NCI-H460 (cell line): ENCODE measurements at regions not wholly inside any gene's neighbourhood (a gene's known extent, or its start where the extent isn't known, plus 50 kb on each side); places are given as distances from the start of the nearest gene placed in this dataset.
"Not testable (repeated sequence)": the region's sequence is repeated elsewhere in the genome, so short reads cannot be mapped to it uniquely, and the experiment has no call there.

Experiments used
- DNase-seq: peaks from one replicate; pipeline ENCODE4 v3.0.0-alpha.2; 2016; ENCODE audit warnings: low read depth; ENCODE audit errors: extremely low read depth

DNA sequence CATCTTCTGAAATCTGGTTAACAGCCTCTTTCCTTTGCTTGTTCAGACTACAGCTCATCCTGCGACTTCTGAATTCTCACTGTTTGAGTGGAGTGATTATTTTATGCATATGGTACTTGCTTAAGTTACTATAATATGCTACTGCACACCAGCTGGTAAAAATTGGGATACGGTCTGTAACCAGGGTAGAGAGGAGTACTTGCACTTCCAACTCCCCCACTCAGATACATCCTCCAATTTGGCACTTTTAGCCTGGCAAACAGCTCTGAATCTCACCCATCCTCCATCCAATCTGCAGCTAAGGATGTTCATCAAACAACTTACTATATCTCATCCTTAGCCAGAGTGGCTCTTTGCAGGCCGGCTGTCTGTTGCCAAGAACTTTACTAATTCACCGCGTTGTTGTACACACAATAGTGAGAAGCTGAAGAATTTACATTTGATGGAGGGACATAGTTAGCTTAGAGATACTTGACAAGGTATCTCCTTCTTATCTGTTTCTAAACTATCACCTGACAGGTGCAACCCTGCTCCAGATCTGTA is 1323.6 kb upstream of the ALCAM start:
- not testable (repeated sequence) for DNase-seq

DNA sequence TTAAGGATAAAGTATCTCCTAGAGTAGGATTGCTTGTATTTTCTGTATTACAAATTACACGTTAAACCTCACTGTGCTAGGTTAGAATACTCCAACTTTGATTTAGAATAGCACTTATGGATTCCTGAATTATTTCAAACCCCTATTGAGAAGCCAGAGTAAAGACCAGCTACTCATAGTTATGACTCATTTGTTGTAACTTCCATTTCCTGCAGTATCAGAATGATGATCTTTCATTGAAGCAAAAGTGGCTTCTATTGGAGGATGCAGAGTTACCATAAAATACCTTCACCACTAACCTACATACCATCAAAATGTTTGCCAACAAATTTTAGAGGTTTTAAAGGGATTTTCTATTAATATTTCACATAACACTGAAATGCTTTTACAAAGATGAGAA is 1322.7 kb upstream of the ALCAM start:
- DNase-seq: no peak

DNA sequence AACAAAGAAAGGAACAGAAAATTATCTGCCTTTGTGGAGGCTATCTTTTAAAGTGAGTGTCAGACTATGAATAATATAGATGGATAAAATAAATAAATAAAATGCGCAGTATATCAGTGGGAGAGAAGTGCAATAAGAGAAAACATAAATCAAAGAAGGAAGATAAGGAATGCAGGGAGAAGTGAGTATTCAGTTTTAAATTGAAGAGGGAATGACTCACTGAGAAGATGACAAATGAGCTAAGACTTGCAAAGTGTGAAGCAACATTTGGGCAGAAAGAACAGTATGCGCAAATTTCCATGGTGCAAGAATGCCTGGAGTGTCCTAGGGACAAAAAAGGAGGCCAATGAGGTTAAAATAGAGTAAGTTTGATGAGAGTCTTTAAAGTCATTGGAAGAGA is 1300.1 kb upstream of the ALCAM start:
- DNase-seq: no peak

DNA sequence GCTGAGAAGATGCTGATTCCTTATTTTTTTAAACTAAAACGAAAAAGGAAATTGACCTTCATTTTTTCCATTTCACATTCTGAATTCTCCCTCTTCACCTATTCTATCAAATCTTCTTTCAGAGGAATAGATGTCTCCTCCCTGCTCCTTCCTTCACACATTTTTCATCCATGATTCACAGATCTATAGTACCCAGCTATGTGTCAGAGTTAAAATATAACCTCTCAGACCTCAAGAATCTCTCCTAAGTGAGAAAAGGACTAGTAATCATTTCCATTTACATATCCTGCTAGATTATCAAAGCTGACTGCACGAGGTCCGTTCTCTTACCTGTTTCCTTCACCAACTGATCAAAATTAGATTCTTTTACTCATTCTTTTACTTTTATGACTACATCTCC is 1297.6 kb upstream of the ALCAM start:
- DNase-seq: no peak

DNA sequence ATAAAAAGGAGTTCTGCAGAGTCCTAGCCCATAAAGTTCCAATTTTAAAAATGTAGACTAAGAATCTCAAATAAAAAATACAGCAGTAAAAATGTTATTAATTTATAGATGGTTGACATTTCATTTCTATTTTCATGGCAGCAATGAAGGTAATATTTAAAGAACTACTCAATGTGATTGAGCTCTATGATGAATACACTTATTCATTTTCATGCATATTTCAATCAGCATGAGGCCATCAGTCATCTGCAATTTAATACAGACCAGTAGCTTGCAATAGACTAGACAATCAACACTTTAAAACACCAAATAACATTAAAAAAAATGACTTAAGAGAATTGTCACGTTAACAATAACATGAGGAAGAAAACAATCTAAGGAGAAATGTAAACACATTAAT is 1295.8 kb upstream of the ALCAM start:
- DNase-seq: no peak

DNA sequence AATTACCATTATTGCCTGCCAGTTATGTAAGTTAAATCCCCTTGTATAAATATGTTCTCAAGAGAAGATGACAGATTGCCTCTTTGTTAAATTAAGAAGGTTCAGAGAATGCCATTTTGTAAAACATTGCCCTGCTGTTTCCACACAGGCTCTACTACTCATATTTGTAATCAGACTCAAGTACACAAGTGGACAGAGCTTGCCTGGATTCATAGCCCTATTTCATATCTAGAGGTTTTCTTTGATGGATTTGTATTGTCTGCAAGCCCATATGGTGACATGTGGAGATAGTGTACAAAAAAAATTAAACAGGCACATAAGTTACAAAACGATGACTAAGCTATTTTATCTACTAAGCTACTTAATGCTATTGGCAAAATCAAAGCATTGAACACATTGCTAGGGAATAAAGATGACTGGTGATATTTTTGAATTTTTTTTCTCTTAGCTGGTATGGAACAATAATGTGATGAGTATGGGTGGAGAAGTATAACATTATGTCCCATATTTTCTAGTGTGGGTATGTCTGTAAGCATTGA is 1286.6 kb upstream of the ALCAM start:
- DNase-seq: no peak

DNA sequence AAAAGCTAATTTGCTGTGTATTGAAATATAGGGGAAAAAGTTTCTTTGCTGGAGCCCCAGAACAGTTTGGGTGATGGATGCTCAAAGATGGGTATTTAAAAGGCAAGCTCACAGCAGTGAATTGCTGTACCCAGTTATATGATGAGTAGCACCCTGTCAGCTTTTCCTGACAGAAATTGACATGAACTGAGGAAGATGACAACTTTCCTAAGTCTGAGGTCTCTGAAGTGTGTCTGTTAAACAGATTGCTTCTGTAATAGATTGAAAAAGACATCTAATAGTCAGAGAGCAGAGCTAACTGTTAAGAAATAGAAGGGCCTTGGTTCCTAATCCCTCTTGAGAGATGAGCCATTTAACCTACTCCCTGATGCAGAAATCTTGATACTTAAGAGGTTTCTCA is 1278.0 kb upstream of the ALCAM start:
- no peak for DNase-seq

DNA sequence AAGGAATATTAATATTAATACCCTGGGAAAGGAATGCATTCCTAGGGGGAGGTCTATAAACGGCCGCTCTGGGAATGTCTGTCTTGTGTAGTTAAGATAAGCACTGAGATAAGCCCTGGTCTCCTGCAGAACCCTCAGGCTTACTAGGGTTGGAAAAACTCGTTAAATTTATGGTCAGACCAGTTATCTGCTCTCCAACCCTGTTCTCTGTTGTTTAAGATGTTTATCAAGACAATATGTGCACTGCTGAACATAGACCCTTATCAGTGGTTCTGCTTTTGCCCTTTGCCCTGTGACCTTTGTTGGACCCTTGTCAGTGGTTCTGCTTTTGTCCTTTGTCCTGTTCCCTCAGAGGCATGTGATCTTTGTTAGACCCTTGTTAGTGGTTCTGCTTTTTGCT is 1276.7 kb upstream of the ALCAM start:
- not testable (repeated sequence) for DNase-seq

DNA sequence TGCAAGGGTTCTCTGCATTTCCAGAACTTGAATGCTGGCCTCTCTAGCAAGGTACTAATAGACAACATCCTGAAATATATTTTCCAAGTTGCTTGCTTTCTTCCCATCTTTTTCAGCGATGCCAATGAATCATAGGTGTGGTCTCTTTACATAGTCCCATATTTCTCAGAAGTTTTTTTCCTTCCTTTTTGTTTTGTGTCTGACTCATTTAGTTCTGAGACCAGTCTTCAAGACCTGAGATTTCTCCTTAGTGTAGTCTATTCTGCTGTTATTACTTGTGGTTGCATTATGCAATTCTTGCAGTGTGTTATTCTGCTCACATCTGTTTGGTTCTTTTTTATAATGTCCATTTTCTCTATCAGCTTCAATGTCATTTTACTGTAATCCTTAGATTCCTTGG is 1265.0 kb upstream of the ALCAM start:
- DNase-seq: no peak

DNA sequence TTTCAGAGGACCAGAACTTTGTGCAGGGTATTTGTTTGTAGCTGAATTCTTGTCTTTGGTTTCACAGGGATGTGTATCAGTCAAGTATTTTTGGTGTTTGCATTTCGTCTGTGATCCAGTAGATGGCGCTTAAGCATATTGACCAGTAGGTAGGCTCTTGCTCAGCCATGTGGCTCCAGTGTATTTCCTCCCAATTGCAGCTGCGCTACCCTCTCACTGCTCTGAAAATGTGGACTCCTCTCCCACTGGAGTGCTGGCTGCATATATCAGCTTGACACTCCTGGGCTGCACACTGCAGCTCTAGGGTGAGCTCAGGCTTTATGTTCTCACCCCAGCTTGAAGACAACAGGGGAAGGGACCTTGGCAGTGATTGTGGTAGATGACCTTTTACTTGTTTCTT is 1264.3 kb upstream of the ALCAM start:
- DNase-seq: peak; percentile 54

DNA sequence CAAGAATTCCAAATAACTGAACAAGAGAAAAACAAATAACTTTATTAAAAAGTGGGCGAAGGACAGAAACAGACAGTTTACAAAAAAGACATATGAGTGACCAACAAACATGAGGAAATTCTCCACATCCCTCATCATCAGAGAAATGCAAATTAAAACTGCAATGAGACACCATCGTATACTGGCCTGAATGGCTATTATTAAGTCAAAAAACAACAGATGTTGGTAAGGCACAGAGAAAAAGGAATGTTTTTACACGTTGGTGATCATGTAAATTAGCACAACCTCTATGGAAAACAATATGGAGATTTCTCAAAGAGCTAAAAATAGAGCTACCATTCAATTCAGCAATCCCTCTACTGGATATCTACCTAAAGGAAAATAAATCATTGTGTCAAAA is 1260.4 kb upstream of the ALCAM start:
- DNase-seq: no peak

DNA sequence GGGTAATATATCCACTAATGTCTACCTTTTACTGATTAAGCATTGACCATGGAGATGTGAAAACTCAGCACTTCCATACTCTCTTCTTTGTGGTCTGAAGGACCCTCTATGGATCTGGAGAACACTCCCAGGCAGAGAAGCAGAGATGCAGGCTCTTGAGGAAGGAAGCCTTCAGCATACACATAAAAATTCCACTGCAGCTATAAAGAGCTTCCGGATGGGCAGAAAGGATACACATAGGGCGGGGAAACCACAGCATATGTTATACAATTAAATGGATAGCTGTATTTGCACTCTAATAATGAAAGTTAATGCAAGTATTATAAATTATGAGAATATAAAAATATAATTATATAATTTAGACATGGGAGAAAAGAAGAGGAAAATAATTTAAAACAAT is 1258.2 kb upstream of the ALCAM start:
- DNase-seq: no peak

DNA sequence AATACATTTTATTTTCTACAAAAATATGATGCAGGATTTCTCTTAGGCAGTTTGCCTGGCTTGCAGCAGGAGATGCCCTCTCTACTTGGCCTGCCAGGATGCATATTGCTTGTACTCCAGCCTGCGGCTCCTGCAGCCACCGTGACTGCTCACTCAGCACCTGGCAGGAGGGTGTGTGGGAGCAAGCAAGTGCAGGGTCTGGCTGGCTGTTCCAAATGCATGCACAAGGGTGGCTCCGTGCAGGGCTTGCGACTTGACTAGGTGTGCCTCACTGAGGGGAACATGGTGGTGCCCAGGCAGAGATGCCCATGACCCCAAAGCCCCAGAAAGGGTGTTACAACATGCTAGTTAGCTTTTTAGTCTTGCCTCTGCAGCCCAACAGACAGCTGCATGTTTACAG is 1240.2 kb upstream of the ALCAM start:
- no peak for DNase-seq

DNA sequence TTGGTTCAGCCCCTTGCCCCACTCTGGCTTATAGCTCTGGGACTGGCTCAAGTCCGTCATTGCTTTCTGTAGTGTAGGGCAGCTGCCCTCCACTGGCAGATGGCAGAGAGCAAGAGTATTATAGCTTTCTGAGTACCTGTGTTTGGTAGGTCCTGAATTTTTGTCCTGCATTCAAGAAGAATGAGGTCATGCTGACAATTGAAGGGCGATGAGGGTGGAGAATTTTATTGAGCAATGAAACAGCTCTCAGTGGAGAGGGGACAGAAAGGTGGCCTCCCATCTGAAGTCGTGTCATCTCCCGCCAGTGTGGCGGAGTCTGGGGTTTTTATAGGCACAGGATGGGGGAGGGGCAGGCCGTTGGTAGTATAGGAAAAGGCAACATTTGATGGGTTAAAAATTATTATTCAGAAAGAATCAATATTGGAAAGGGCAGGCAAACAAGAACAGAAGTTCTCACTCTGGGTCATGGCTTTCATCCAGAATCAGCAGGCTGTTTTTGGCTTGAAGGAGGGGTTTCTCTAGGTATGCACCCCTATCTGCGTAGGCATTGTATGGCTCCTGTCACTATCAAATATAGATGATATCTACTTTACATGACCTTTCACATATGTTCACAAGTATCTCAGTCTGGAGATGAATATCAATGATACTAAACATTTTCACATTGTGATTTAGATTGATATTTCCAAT is 1239.7 kb upstream of the ALCAM start:
- DNase-seq: no peak

DNA sequence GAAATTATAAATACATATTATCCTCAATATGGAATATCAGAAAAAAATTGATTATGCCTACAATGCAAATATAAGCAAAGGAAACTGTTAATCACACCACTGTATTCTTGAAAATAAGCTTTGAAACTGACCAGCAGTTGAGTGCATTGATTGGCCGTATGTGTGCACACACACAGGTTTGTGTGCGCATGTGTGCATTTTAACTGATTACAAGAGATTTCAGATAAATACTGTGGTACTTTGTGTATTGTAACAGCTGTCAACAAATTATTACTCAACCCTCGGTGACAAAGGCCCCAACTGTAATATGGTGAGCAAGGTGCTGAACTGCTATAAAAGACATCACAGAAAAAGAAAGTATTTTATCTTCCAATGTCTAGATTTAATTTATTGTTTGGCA is 1238.9 kb upstream of the ALCAM start:
- DNase-seq: no peak

DNA sequence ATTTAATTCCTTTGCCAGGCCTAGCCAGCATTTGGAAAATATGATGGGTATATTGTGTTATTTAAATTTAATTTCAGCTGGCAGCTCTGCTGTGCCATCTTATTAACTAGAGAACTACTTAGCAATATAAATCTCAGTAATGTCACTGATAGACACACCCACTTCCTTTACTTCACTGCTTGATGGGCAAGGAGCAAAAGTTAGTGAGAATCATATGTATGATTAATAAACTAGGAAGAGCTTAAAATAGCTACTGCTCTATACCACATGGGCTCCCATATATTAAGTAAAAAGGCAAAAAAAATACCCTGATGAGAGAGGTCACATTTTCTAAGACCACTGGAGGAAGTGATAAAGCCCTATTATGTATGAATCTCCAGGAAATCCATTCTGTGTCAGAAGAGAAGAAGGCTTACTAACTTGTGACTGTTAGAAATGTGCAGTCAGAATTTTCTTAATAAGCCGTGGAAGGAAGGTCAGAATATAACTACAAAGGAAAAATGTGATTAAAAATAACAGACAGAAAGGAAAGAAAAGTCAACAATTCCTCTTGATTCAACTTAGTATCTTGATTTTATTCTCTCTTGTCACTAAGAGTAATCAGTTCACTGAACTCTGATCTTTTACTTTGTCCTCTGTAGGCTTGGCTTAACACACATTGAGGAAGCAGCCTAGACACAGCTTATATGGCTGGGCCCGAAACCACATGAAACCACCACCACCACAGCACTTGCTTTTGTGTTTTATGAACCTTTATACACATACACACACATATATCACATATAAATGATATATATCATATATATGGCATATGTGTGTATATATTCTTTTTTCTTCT is 1233.9 kb upstream of the ALCAM start:
- no peak for DNase-seq

DNA sequence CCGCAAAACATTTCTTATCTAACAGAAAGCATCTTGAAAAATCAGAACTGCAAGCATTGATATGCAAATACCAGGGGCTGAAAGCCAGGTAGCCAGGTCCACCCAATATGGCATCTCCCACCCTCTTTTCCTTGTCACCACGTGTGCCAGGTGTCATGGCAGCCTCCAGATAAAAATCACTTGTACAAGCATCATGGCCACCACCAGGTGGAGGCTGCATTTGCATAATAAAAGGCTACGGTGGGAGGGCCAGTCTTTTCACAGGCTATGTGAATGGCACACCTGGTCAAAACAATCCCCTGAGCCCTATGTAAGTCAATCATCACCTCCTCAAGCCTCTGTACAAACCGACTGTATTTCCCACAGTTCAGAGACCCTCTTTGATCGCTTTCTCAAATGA is 1233.1 kb upstream of the ALCAM start:
- DNase-seq: no peak

DNA sequence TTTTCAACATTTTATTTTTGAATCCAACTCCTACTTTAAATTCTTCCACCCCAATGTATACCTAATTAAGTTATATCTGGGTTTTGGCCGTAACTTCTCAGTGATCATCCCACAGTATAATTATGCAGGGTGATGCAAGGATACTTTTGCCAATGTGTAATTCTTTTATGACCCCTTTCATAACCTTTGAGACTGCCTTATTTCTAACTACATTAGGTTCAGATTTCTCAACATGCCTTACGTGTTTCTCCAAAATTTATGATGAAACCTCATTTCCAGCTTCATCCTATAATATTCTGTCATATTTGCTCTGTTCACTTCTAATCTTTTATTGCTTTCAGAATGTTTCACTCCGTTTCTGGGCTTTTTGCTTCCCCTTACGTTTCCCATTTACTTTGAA is 1229.6 kb upstream of the ALCAM start:
- no peak for DNase-seq

DNA sequence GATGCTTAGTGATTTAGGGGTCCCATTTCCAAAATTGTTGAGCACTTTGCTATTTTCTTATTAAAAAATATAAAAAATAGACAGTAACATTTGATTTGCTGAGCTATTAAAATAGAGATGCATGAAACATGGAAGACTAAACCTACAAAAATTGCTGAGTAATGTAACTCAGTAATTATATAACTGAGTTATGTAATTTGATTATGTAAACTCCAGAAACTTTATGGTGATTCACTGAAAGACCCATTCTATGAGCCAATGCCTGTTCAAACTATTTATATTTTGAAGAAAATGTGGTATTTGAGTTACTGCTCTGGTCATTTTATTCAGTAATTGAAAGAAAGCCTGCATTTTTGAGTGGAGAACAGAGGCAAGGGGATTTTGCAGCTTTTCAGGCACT is 1221.5 kb upstream of the ALCAM start:
- DNase-seq: no peak

DNA sequence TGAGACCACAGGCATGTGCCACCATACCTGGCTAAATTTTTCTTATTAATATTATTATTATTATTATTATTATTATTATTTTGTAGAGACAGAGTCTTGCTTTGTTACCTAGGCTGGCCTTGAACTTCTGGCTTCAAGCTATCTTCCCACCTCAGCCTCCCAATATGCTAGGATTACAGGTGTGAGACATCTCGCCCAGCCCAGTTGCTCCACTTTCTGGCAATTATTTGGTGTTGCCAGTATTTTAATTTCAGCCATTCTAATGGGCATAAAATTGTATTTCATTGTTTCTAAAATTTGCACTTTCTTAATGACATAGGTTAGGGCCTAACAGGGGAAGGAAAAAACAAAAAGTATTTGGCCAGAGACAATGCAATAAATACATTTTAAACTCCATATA is 1217.6 kb upstream of the ALCAM start:
- DNase-seq: no peak

DNA sequence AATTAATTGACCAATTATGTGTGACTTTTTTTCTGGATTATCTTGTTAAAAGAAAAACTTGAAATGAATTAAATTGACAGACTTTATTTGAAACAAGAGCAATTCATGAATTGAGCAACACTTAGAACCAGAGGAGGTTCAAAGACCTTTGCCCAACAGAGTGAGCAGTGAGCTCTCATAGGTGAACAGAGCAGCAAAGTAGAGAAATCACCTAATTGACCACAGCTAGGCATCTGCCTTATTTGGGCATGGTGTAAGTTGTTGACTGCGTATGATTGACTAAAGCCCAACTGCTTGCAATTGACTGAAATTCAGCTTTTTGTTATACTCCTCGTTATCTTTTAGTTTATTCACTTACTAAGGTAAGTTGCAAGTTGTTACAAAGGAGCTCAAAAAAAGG is 1216.0 kb upstream of the ALCAM start:
- DNase-seq: no peak

DNA sequence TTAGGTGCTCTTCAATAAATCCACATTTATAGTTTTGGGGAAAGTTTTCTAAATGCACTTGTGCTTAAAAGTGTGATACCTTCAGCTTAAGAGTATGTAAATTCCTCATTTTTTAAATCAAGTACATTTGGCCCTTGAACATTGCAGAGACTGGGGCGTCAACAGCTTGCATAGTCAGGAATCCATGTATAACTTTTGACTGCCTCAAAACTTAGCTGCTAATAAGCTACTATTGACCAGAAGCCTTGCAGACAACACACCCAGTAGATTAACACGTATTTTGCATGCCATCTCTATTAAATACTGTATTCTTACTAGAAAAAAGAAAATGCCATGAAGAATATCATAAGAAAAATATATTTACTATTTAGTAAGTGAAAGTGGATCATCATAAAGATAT is 1211.8 kb upstream of the ALCAM start:
- DNase-seq: no peak
